Retinal pigment epithelial cell (primary cell): ENCODE measurements at regions not wholly inside any gene's neighbourhood (a gene's known extent, or its start where the extent isn't known, plus 50 kb on each side); places are given as distances from the start of the nearest gene placed in this dataset.

ENCODE experiments used
- DNase-seq: peaks from one replicate; pipeline ENCODE4 v3.0.0-alpha.2; 2010; ENCODE audit warnings: low read depth
- H3K4me3 ChIP-seq: 2 replicates; pipeline ENCODE4 v1.5.1; 2011; ENCODE audit warnings: mild to moderate bottlenecking, low read length, control low read depth, moderate library complexity
- CTCF ChIP-seq: conservative IDR thresholded peaks from 2 replicates; pipeline ENCODE4 v1.5.1; 2011; ENCODE audit warnings: low read depth, low read length, control low read depth, inconsistent platforms

- no peak for TF ChIP-seq CTCF
- DNase-seq, result no peak
- H3K4me3 ChIP-seq, result no peak overlapping the region
Observed at GRCh38 chr5:86999951-87000350, 267.7 kb upstream of the RASA1 start.

GRCh38 chr5:87002485-87002884 is 265.2 kb upstream of the RASA1 start:
- TF ChIP-seq CTCF, result no peak
- peak; percentile 94 for DNase-seq
- no peak overlapping the region for H3K4me3 ChIP-seq

GRCh38 chr5:87004101-87004500 is 263.6 kb upstream of the RASA1 start:
- TF ChIP-seq CTCF, result no peak
- no peak for DNase-seq
- no peak overlapping the region for H3K4me3 ChIP-seq

GRCh38 chr5:87007737-87008136 is 259.9 kb upstream of the RASA1 start:
- H3K4me3 ChIP-seq, result no peak overlapping the region
- no peak for DNase-seq
- TF ChIP-seq CTCF, result no peak

GRCh38 chr5:87008751-87009560 is 258.7 kb upstream of the RASA1 start:
- DNase-seq, result peak; percentile 75
- H3K4me3 ChIP-seq, result no peak overlapping the region
- TF ChIP-seq CTCF, result no peak

GRCh38 chr5:87010736-87011135 is 256.9 kb upstream of the RASA1 start:
- no peak for TF ChIP-seq CTCF
- no peak for DNase-seq
- no peak overlapping the region for H3K4me3 ChIP-seq

GRCh38 chr5:87015901-87016300 is 251.8 kb upstream of the RASA1 start:
- TF ChIP-seq CTCF, result no peak
- DNase-seq, result no peak

More at GRCh38 chr5:87015901-87016300, 251.8 kb upstream of the RASA1 start:
- no peak overlapping the region for H3K4me3 ChIP-seq
